HCT116 (cell line): ENCODE measurements at regions not wholly inside any gene's neighbourhood (a gene's known extent, or its start where the extent isn't known, plus 50 kb on each side); places are given as distances from the start of the nearest gene placed in this dataset.
A peak's percentile ranks its signal among the peaks of the same experiment; 100 is the strongest.

Experiments used
- ATAC-seq: fragments of 200-7000 bp; cut with Tn5 transposase; 2 replicates; pipeline ENCODE4 v1.9.1; 2020; ENCODE audit warnings: mild to moderate bottlenecking, moderate library complexity
- BruUV-seq: library from RNA; stranded (reverse); fragments of 400-500 nt; replicated peaks from 2 replicates; lab custom pipeline; 2021; lab: Mats Ljungman, UMichigan
- CTCF ChIA-PET: fragments of 300-600 bp; sonication (Branson Sonifier 250); formaldehyde crosslinking; loops from one replicate; lab custom pipeline; 2021; ENCODE audit warnings: antibody characterized with exemption; lab: Charles Lee
- POLR2A ChIA-PET: fragments of 300-600, 350-600 bp; sonication (Branson Sonifier 250); formaldehyde crosslinking; loops from one replicate; lab custom pipeline; 2021; ENCODE audit warnings: antibody characterized with exemption; lab: Charles Lee
- RAD21 ChIA-PET, 2 experiments: fragments of 300-600 bp; sonication (Branson Sonifier 250); formaldehyde crosslinking; loops; one replicate each; lab custom pipeline; 2023; ENCODE audit warnings: low total read pairs in 2 of 2; ENCODE audit not compliant: uncharacterized antibody in 2 of 2, unreplicated experiment in 2 of 2, low non-redundant PET in 1 of 2; lab: Charles Lee
- DNase-seq: peaks from one replicate; pipeline ENCODE4 v3.0.0-alpha.2; 2010; ENCODE audit warnings: low read depth, low spot score
- H2AFZ ChIP-seq: fragments of 200-600 bp; shearing (Covaris generic), sonication (generic); 2 replicates; pipeline ENCODE4 v1.6.1; 2017; ENCODE audit warnings: low read depth, mixed run types, mixed read lengths, antibody characterized with exemption, low read length; ENCODE audit not compliant: poor library complexity, severe bottlenecking
- H3K27ac ChIP-seq: 2 replicates; pipeline ENCODE4 v1.5.1; 2012; ENCODE audit warnings: low read depth, low read length
- H3K27me3 ChIP-seq: fragments of 200-600 bp; sonication (generic); 2 replicates; pipeline ENCODE4 v1.6.1; 2016; ENCODE audit warnings: mixed run types, low read length, mixed read lengths; ENCODE audit not compliant: insufficient read depth
- H3K36me3 ChIP-seq, 2 experiments: fragments of 200-500 bp in 1 of 2; fragments of 200-600 bp in 1 of 2; sonication (Bioruptor generic) in 1 of 2; sonication (generic) in 1 of 2; 2 replicates each; pipeline versions ENCODE4 v1.5.1 to v1.6.1; 2014 to 2016; ENCODE audit warnings: low read length in 2 of 2, inconsistent platforms in 1 of 2, mixed read lengths in 1 of 2, mixed run types in 1 of 2; ENCODE audit not compliant: insufficient read depth in 2 of 2, control insufficient read depth in 1 of 2
- H3K4me1 ChIP-seq, 2 experiments: fragments of 200-600 bp in 1 of 2; sonication (generic) in 1 of 2; 2 replicates each; pipeline versions ENCODE4 v1.5.1 to v1.6.1; 2012 to 2017; ENCODE audit warnings: low read length in 2 of 2, inconsistent platforms in 1 of 2, mild to moderate bottlenecking in 1 of 2, mixed read lengths in 1 of 2, mixed run types in 1 of 2, moderate library complexity in 1 of 2; ENCODE audit not compliant: insufficient read depth in 2 of 2, control insufficient read depth in 1 of 2
- H3K4me2 ChIP-seq: fragments of 200-600 bp; sonication (generic); 2 replicates; pipeline ENCODE4 v1.6.1; 2017; ENCODE audit warnings: mixed run types, low read length, mixed read lengths
- H3K4me3 ChIP-seq, 2 experiments: fragments of 200-600 bp in 1 of 2; sonication (generic) in 1 of 2; replicated peaks in 1 of 2; 2 replicates each; pipeline ENCODE4 v1.5.1; 2011 to 2016; ENCODE audit warnings: low read length in 2 of 2, control low read depth in 1 of 2, low read depth in 1 of 2, mild to moderate bottlenecking in 1 of 2, mixed read lengths in 1 of 2, mixed run types in 1 of 2
- H3K79me2 ChIP-seq: fragments of 200-600 bp; sonication (generic); 2 replicates; pipeline ENCODE4 v1.6.1; 2017; ENCODE audit warnings: mild to moderate bottlenecking, mixed run types, low read length, moderate library complexity, mixed read lengths; ENCODE audit not compliant: insufficient read depth
- H3K9ac ChIP-seq: fragments of 200-600 bp; sonication (generic); 2 replicates; pipeline ENCODE4 v1.6.1; 2016; ENCODE audit warnings: low read length, mixed read lengths
- H3K9me2 ChIP-seq: fragments of 200-600 bp; sonication (generic), shearing (Covaris generic); 2 replicates; pipeline ENCODE4 v1.6.1; 2017; ENCODE audit warnings: mixed run types, mild to moderate bottlenecking, moderate library complexity; ENCODE audit not compliant: insufficient read depth
- H3K9me3 ChIP-seq, 2 experiments: fragments of 200-500 bp in 1 of 2; fragments of 200-600 bp in 1 of 2; sonication (Bioruptor generic) in 1 of 2; sonication (generic) in 1 of 2; 2 replicates each; pipeline ENCODE4 v1.6.1; 2014 to 2017; ENCODE audit warnings: low read length in 2 of 2, mixed read lengths in 2 of 2, inconsistent platforms in 1 of 2, low read depth in 1 of 2, mild to moderate bottlenecking in 1 of 2, mixed run types in 1 of 2, moderate library complexity in 1 of 2; ENCODE audit not compliant: control insufficient read depth in 1 of 2, insufficient read depth in 1 of 2
- H4K20me1 ChIP-seq: fragments of 200-600 bp; sonication (generic), shearing (Covaris generic); 2 replicates; pipeline ENCODE4 v1.6.1; 2017; ENCODE audit warnings: mixed run types, mild to moderate bottlenecking, moderate library complexity; ENCODE audit not compliant: insufficient read depth
- ATF3 ChIP-seq: IDR thresholded peaks from 2 replicates; pipeline ENCODE4 v1.6.1; 2012
- CBX3 ChIP-seq: IDR thresholded peaks from 2 replicates; pipeline ENCODE4 v1.6.1; 2012; ENCODE audit warnings: low read depth
- ELF1 ChIP-seq: IDR thresholded peaks from 2 replicates; pipeline ENCODE4 v1.6.1; 2012; ENCODE audit warnings: low read depth, borderline replicate concordance
- EZH2phosphoT487 ChIP-seq: fragments of 200-600 bp; IDR thresholded peaks from 2 replicates; pipeline ENCODE4 v1.6.1; 2018; ENCODE audit warnings: antibody characterized with exemption, borderline replicate concordance
- POLR2A ChIP-seq: IDR thresholded peaks from 2 replicates; pipeline ENCODE4 v1.7.0; 2011; ENCODE audit warnings: borderline replicate concordance; ENCODE audit not compliant: insufficient read depth, insufficient read length; ENCODE audit errors: extremely low read depth
- POLR2AphosphoS5 ChIP-seq: IDR thresholded peaks from 2 replicates; pipeline ENCODE4 v1.6.1; 2011; ENCODE audit warnings: mild to moderate bottlenecking, low read depth, low read length, moderate library complexity
- SIN3A ChIP-seq: IDR thresholded peaks from 2 replicates; pipeline ENCODE4 v1.6.1; 2012; ENCODE audit warnings: low read depth
- SP1 ChIP-seq: IDR thresholded peaks from 2 replicates; pipeline ENCODE4 v1.6.1; 2012; ENCODE audit warnings: low read depth
- SRF ChIP-seq: IDR thresholded peaks from 2 replicates; pipeline ENCODE4 v1.6.1; 2012; ENCODE audit warnings: low read depth
- TCF7L2 ChIP-seq: IDR thresholded peaks from 2 replicates; pipeline ENCODE4 v1.7.0; 2011; ENCODE audit warnings: borderline replicate concordance, inconsistent platforms; ENCODE audit not compliant: insufficient read depth, insufficient read length; ENCODE audit errors: extremely low read depth
- YY1 ChIP-seq: IDR thresholded peaks from 2 replicates; pipeline ENCODE4 v1.6.1; 2011; ENCODE audit warnings: low read length, low read depth, moderate library complexity, mild to moderate bottlenecking; ENCODE audit not compliant: insufficient replicate concordance; ENCODE audit errors: extremely low read depth
- ZBTB33 ChIP-seq: IDR thresholded peaks from 2 replicates; pipeline ENCODE4 v1.6.1; 2011; ENCODE audit warnings: mild to moderate bottlenecking, low read length, moderate library complexity; ENCODE audit not compliant: insufficient replicate concordance; ENCODE audit errors: extremely low read depth
- ZFX ChIP-seq: fragments of 450-650 bp; IDR thresholded peaks from 2 replicates; pipeline ENCODE4 v1.6.1; 2017
- intact Hi-C: fragments of 100-400 bp; cut with micrococcal nuclease; formaldehyde crosslinking; loops from 2 replicates; pipeline ENCODE4 v1.10.0; 2022

GRCh38 chr3:110667216-110667615, 404.4 kb upstream of the NECTIN3 start:
- H3K4me1 ChIP-seq, result peaks cover 3 to 12% of the 10 kb centered on the region in 2 experiments; a peak in 2 of 4 replicates
- H3K9me2 ChIP-seq, result no peaks in the 10 kb centered on the region
- ChIA-PET RAD21 (no interaction called here), CTCF (no interaction called here), POLR2A (no interaction called here)
- no peak overlapping the region for H3K4me2 ChIP-seq
- H2AFZ ChIP-seq, result no peak overlapping the region
- intact Hi-C loops, result no loop called here
- TF ChIP-seq SP1 (peak; percentile 30; the same call in 1 of the 2 replicates), SRF (no peak)
- H3K79me2 ChIP-seq, result no peaks in the 10 kb centered on the region
- BruUV-seq, result no TSS peak
- H3K27me3 ChIP-seq, result no peaks in the 10 kb centered on the region
- ATAC-seq (no peak; the same call in 1 of the 2 replicates), DNase-seq (no peak)
- peak overlapping the region; percentile 6 for H3K27ac ChIP-seq
- H4K20me1 ChIP-seq, result no peaks in the 10 kb centered on the region
- H3K36me3 ChIP-seq, result no peaks in the 10 kb centered on the region
- H3K4me3 ChIP-seq, result no peak overlapping the region
- peaks cover 7 to 11% of the 10 kb centered on the region in 2 experiments; a peak in 1 of 4 replicates for H3K9me3 ChIP-seq
- H3K9ac ChIP-seq, result no peak overlapping the region

GRCh38 chr3:110670407-110670806, 401.2 kb upstream of the NECTIN3 start:
- POLR2A ChIA-PET, result no interaction called here
- no peak for TF ChIP-seq ZFX
- TF ChIP-seq, all 23 proteins: peak for 0
- H3K9ac ChIP-seq, result no peak overlapping the region
- no peak overlapping the region for H3K4me3 ChIP-seq
- H3K36me3 ChIP-seq, result no peaks in the 10 kb centered on the region
- H3K9me3 ChIP-seq, result peaks cover 7% of the 10 kb centered on the region in 2 experiments; a peak in 1 of 4 replicates
- no peaks in the 10 kb centered on the region for H3K79me2 ChIP-seq
- no peaks in the 10 kb centered on the region for H3K27me3 ChIP-seq
- H4K20me1 ChIP-seq, result no peaks in the 10 kb centered on the region
- DNase-seq (no peak), ATAC-seq (no peak)
- ChIA-PET RAD21 (no interaction called here), CTCF (no interaction called here)
- intact Hi-C loops, result no loop called here
- no peak overlapping the region for H3K27ac ChIP-seq
- no peaks in the 10 kb centered on the region for H3K9me2 ChIP-seq
- no peak overlapping the region for H2AFZ ChIP-seq
- H3K4me2 ChIP-seq, result no peak overlapping the region
- no TSS peak for BruUV-seq
- peaks cover 3 to 12% of the 10 kb centered on the region in 2 experiments; a peak in 2 of 4 replicates for H3K4me1 ChIP-seq

GRCh38 chr3:110677506-110677905, 394.1 kb upstream of the NECTIN3 start:
- H3K79me2 ChIP-seq, result no peaks in the 10 kb centered on the region
- BruUV-seq, result no TSS peak
- no peaks in the 10 kb centered on the region for H3K9me3 ChIP-seq
- no peak overlapping the region for H3K27ac ChIP-seq
- H3K9ac ChIP-seq, result no peak overlapping the region
- ChIA-PET RAD21 (no interaction called here), CTCF (no interaction called here), POLR2A (no interaction called here)
- no peak overlapping the region for H3K4me3 ChIP-seq
- no peak for DNase-seq
- no peak overlapping the region for H3K4me2 ChIP-seq
- no peak overlapping the region for H2AFZ ChIP-seq
- intact Hi-C loops, result no loop called here
- ATAC-seq, result no peak
- H3K9me2 ChIP-seq, result no peaks in the 10 kb centered on the region
- H3K36me3 ChIP-seq, result no peaks in the 10 kb centered on the region
- H3K27me3 ChIP-seq, result no peaks in the 10 kb centered on the region
- no peaks in the 10 kb centered on the region for H4K20me1 ChIP-seq
- H3K4me1 ChIP-seq, result no peaks in the 10 kb centered on the region
- TF ChIP-seq ZFX (no peak), SIN3A (no peak), SRF (no peak), POLR2A (no peak), TCF7L2 (no peak), EZH2phosphoT487 (no peak), YY1 (no peak), POLR2AphosphoS5 (no peak), CBX3 (no peak), ATF3 (no peak), ELF1 (no peak), ZBTB33 (no peak)
